SK-N-SH (cell line): ENCODE measurements at regions not wholly inside any gene's neighbourhood (a gene's known extent, or its start where the extent isn't known, plus 50 kb on each side); places are given as distances from the start of the nearest gene placed in this dataset.
A peak's percentile ranks its signal among the peaks of the same experiment; 100 is the strongest.

Experiments used
- CTCF ChIA-PET: fragments of 300-600, 350-600 bp; formaldehyde crosslinking; extraction: SDS; loops from one replicate; lab custom pipeline; 2021; lab: Yijun Ruan, JAX
- POLR2A ChIA-PET: fragments of 350-600 bp; sonication (Branson Sonifier 250); formaldehyde crosslinking; extraction: SDS; loops from one replicate; lab custom pipeline; 2020; ENCODE audit warnings: antibody characterized with exemption, inconsistent platforms; lab: Yijun Ruan, JAX
- DNase-seq: peaks from one replicate; pipeline ENCODE4 v3.0.0; 2012
- H2AFZ ChIP-seq: fragments of 200-600 bp; sonication (generic); 2 replicates; pipeline ENCODE4 v1.8.1; 2016; ENCODE audit warnings: antibody characterized with exemption, mild to moderate bottlenecking, low read depth
- H3F3A ChIP-seq: fragments of 200-600 bp; sonication (generic); replicated peaks from 2 replicates; pipeline ENCODE3; 2016; ENCODE audit warnings: antibody characterized with exemption, mild to moderate bottlenecking; ENCODE audit not compliant: insufficient read depth
- H3K27ac ChIP-seq, 2 experiments: fragments of 200-500 bp in 1 of 2; fragments of 200-600 bp in 1 of 2; sonication (Bioruptor generic) in 1 of 2; sonication (generic), shearing (Covaris generic) in 1 of 2; 2 replicates each; pipeline versions ENCODE4 v1.5.1 to v1.6.1; 2014 to 2016; ENCODE audit warnings: low read depth in 2 of 2, inconsistent platforms in 1 of 2, low read length in 1 of 2, mild to moderate bottlenecking in 1 of 2, mixed read lengths in 1 of 2
- H3K27me3 ChIP-seq: fragments of 200-600 bp; sonication (generic), shearing (Covaris generic); 2 replicates; pipeline ENCODE4 v1.6.1; 2016; ENCODE audit warnings: mixed run types; ENCODE audit not compliant: insufficient read depth
- H3K36me3 ChIP-seq, 2 experiments: fragments of 200-500 bp in 1 of 2; fragments of 200-600 bp in 1 of 2; sonication (Bioruptor generic) in 1 of 2; sonication (generic) in 1 of 2; replicated peaks in 1 of 2; 2 replicates each; pipeline versions ENCODE3 to v1.5.1; 2014 to 2016; ENCODE audit warnings: low read length in 1 of 2, mild to moderate bottlenecking in 1 of 2; ENCODE audit not compliant: insufficient read depth in 2 of 2, control insufficient read depth in 1 of 2
- H3K4me1 ChIP-seq, 2 experiments: fragments of 200-500 bp in 1 of 2; fragments of 200-600 bp in 1 of 2; sonication (Bioruptor generic) in 1 of 2; sonication (generic), shearing (Covaris generic) in 1 of 2; 2 replicates each; pipeline versions ENCODE4 v1.5.1 to v1.6.1; 2014 to 2016; ENCODE audit warnings: low read depth in 1 of 2, low read length in 1 of 2, mixed run types in 1 of 2; ENCODE audit not compliant: insufficient read depth in 2 of 2, control insufficient read depth in 1 of 2
- H3K4me2 ChIP-seq: fragments of 200-600 bp; sonication (generic), shearing (Covaris generic); 2 replicates; pipeline ENCODE4 v1.6.1; 2017; ENCODE audit warnings: mixed run types
- H3K4me3 ChIP-seq, 2 experiments: fragments of 200-500 bp in 1 of 2; fragments of 200-600 bp in 1 of 2; sonication (Bioruptor generic) in 1 of 2; sonication (generic), shearing (Covaris generic) in 1 of 2; 2 replicates each; pipeline versions ENCODE4 v1.5.1 to v1.8.1; 2014 to 2016; ENCODE audit warnings: low read depth in 2 of 2, inconsistent platforms in 1 of 2, low read length in 1 of 2, mild to moderate bottlenecking in 1 of 2, mixed read lengths in 1 of 2, moderate library complexity in 1 of 2
- H3K79me2 ChIP-seq: fragments of 200-600 bp; sonication (generic); 2 replicates; pipeline ENCODE4 v1.8.1; 2017; ENCODE audit warnings: mild to moderate bottlenecking; ENCODE audit not compliant: insufficient read depth
- H3K9ac ChIP-seq: fragments of 200-600 bp; sonication (generic); 2 replicates; pipeline ENCODE4 v1.6.1; 2017; ENCODE audit warnings: mixed run types
- H3K9me2 ChIP-seq: fragments of 200-600 bp; sonication (generic); 2 replicates; pipeline ENCODE4 v1.6.1; 2017; ENCODE audit warnings: mixed run types
- H3K9me3 ChIP-seq: fragments of 200-600 bp; sonication (generic); 2 replicates; pipeline ENCODE4 v1.6.1; 2017; ENCODE audit warnings: mixed run types, mild to moderate bottlenecking, moderate library complexity
- H4K20me1 ChIP-seq: fragments of 200-600 bp; sonication (generic); 2 replicates; pipeline ENCODE4 v1.6.1; 2017; ENCODE audit warnings: mild to moderate bottlenecking, mixed run types; ENCODE audit not compliant: insufficient read depth
- CHD2 ChIP-seq: fragments of 150-350 bp; IDR thresholded peaks from 2 replicates; pipeline ENCODE4 v1.6.1; 2018; ENCODE audit warnings: low read length; ENCODE audit not compliant: partially characterized antibody
- EP300 ChIP-seq, 2 experiments: IDR thresholded peaks; 2 replicates each; pipeline versions ENCODE4 v1.4.0 to v1.6.1; 2012; ENCODE audit warnings: borderline replicate concordance in 1 of 2, low read depth in 1 of 2, low read length in 1 of 2
- FOXJ3 ChIP-seq: sonication (generic); formaldehyde crosslinking; IDR thresholded peaks from 2 replicates; pipeline ENCODE4 v1.5.1; 2020; ENCODE audit warnings: mild to moderate bottlenecking, missing genetic modification reagents
- FOXM1 ChIP-seq: IDR thresholded peaks from 2 replicates; pipeline ENCODE4 v1.4.0; 2012; ENCODE audit warnings: low read depth, mild to moderate bottlenecking
- JUND ChIP-seq: IDR thresholded peaks from 2 replicates; pipeline ENCODE4 v1.4.0; 2012
- MAX ChIP-seq: IDR thresholded peaks from 2 replicates; pipeline ENCODE4 v1.4.0; 2012; ENCODE audit warnings: low read depth
- MEF2A ChIP-seq: IDR thresholded peaks from 2 replicates; pipeline ENCODE4 v1.4.0; 2012; ENCODE audit warnings: low read depth, borderline replicate concordance
- MXI1 ChIP-seq: IDR thresholded peaks from 2 replicates; pipeline ENCODE4 v1.6.1; 2012; ENCODE audit warnings: mild to moderate bottlenecking, low read depth, low read length, improper control_type of control experiment
- RAD21 ChIP-seq: IDR thresholded peaks from 2 replicates; pipeline ENCODE4 v1.6.1; 2012; ENCODE audit warnings: mild to moderate bottlenecking, low read length
- RCOR1 ChIP-seq: fragments of 150-350 bp; IDR thresholded peaks from 2 replicates; pipeline ENCODE4 v1.6.1; 2017; ENCODE audit warnings: antibody characterized with exemption, low read length
- REST ChIP-seq: IDR thresholded peaks from 2 replicates; pipeline ENCODE4 v1.6.1; 2012; ENCODE audit warnings: mild to moderate bottlenecking, low read depth, low read length, moderate library complexity
- RXRA ChIP-seq: IDR thresholded peaks from 2 replicates; pipeline ENCODE4 v1.4.0; 2012; ENCODE audit warnings: low read depth, mild to moderate bottlenecking, borderline replicate concordance
- SIN3A ChIP-seq: IDR thresholded peaks from 2 replicates; pipeline ENCODE4 v1.6.1; 2012; ENCODE audit warnings: low read depth, mild to moderate bottlenecking, low read length, moderate library complexity, borderline replicate concordance
- SMC3 ChIP-seq: IDR thresholded peaks from 2 replicates; pipeline ENCODE4 v1.6.1; 2012; ENCODE audit warnings: low read depth, low read length, improper control_type of control experiment
- TEAD4 ChIP-seq: IDR thresholded peaks from 2 replicates; pipeline ENCODE4 v1.4.0; 2012; ENCODE audit warnings: mild to moderate bottlenecking, borderline replicate concordance; ENCODE audit not compliant: insufficient read depth
- USF2 ChIP-seq: fragments of 150-350 bp; IDR thresholded peaks from 2 replicates; pipeline ENCODE4 v1.6.1; 2017; ENCODE audit warnings: antibody characterized with exemption, low read length, low read depth, borderline replicate concordance
- YY1 ChIP-seq: IDR thresholded peaks from 2 replicates; pipeline ENCODE4 v1.4.0; 2012; ENCODE audit warnings: low read depth, mild to moderate bottlenecking
- WGBS: methylation state at CpG from one replicate; pipeline ENCODE4 v1.1.6; 2017; ENCODE audit warnings: low lambda C conversion rate; 5-methylcytosine and 5-hydroxymethylcytosine counted together
- TF ChIP-seq, protein P1 (sequence below): fragments of 200-600 bp; sonication (generic); IDR thresholded peaks from 2 replicates; pipeline ENCODE4 v1.6.1; 2017; ENCODE audit warnings: antibody characterized with exemption, mild to moderate bottlenecking, moderate library complexity
- TF ChIP-seq, protein P2 (sequence below): IDR thresholded peaks from 2 replicates; pipeline ENCODE4; 2012

DNA sequence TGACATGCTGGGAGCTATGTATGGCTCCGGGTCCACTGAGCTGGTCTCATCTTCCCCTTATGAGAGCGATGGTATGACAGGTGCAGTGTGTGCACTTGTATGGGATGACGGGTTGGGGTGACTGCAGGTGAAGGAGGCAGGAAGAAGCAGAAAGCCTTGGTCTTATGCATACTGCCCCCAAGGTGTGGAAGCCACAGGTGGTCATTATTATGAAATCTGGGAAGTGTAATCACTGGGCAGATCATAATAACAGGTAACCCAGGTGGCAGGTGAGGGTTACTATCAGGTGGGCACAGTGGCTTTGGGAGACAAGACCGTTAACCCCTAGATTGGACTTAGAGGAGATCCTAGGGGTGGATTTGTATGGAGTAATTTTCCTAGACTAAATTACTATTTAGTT, 118.0 kb downstream of the RFC3 start:
- H4K20me1 ChIP-seq: no peaks in the 10 kb centered on the region
- no peak overlapping the region for H3K4me3 ChIP-seq
- POLR2A ChIA-PET: no interaction called here
- TF ChIP-seq MXI1: no peak
- no peak for TF ChIP-seq USF2
- TF ChIP-seq SMC3: no peak
- TF ChIP-seq CHD2: no peak
- no peak for TF ChIP-seq RCOR1
- no peak for TF ChIP-seq FOXJ3 (CRISPR knock-in tag)
- TF ChIP-seq, protein P1, sequence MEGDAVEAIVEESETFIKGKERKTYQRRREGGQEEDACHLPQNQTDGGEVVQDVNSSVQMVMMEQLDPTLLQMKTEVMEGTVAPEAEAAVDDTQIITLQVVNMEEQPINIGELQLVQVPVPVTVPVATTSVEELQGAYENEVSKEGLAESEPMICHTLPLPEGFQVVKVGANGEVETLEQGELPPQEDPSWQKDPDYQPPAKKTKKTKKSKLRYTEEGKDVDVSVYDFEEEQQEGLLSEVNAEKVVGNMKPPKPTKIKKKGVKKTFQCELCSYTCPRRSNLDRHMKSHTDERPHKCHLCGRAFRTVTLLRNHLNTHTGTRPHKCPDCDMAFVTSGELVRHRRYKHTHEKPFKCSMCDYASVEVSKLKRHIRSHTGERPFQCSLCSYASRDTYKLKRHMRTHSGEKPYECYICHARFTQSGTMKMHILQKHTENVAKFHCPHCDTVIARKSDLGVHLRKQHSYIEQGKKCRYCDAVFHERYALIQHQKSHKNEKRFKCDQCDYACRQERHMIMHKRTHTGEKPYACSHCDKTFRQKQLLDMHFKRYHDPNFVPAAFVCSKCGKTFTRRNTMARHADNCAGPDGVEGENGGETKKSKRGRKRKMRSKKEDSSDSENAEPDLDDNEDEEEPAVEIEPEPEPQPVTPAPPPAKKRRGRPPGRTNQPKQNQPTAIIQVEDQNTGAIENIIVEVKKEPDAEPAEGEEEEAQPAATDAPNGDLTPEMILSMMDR: no peak
- no peak for TF ChIP-seq RXRA
- TF ChIP-seq MEF2A: no peak
- no peak for TF ChIP-seq SIN3A
- no peak for TF ChIP-seq TEAD4
- no peak for TF ChIP-seq REST
- no peak for TF ChIP-seq FOXM1
- no peak for TF ChIP-seq JUND
- no peak for TF ChIP-seq MAX
- TF ChIP-seq, protein P2, sequence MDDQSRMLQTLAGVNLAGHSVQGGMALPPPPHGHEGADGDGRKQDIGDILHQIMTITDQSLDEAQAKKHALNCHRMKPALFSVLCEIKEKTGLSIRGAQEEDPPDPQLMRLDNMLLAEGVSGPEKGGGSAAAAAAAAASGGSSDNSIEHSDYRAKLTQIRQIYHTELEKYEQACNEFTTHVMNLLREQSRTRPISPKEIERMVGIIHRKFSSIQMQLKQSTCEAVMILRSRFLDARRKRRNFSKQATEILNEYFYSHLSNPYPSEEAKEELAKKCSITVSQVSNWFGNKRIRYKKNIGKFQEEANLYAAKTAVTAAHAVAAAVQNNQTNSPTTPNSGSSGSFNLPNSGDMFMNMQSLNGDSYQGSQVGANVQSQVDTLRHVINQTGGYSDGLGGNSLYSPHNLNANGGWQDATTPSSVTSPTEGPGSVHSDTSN: no peak
- no peak for TF ChIP-seq EP300 (IDR thresholded peaks at IDR 0.05; ENCODE audit: borderline replicate concordance in 1 of 2, low read depth in 1 of 2, low read length in 1 of 2)
- TF ChIP-seq YY1: no peak
- TF ChIP-seq RAD21: no peak
- no peaks in the 10 kb centered on the region for H3K9me2 ChIP-seq
- H3K27ac ChIP-seq: peak overlapping the region in 1 of 2 experiments; percentile 66; a peak in 1 of 4 replicates
- H3F3A ChIP-seq: no peaks in the 10 kb centered on the region
- H3K4me1 ChIP-seq: peaks cover 8 to 32% of the 10 kb centered on the region in 2 experiments
- no peak overlapping the region for H3K4me2 ChIP-seq
- H3K9me3 ChIP-seq: no peaks in the 10 kb centered on the region
- no peak overlapping the region for H2AFZ ChIP-seq
- no peaks in the 10 kb centered on the region for H3K36me3 ChIP-seq
- DNase-seq: no peak
- H3K79me2 ChIP-seq: no peaks in the 10 kb centered on the region
- H3K9ac ChIP-seq: no peak overlapping the region
- 90% methylated on average over 1 of the region's 4 CpGs for WGBS
- no peaks in the 10 kb centered on the region for H3K27me3 ChIP-seq
- CTCF ChIA-PET: no interaction called here
